ENCODE measurements at regions not wholly inside any gene's neighbourhood (a gene's known extent, or its start where the extent isn't known, plus 50 kb on each side); places are given as distances from the start of the nearest gene placed in this dataset.

GRCh38 chr16:65817066-65817465 is 549.4 kb upstream of the CDH5 start:
- no peak for TF ChIP-seq CTCF (IDR thresholded peaks at IDR 0.05)
- TF ChIP-seq POLR2A (IDR thresholded peaks at IDR 0.05): no peak

All from uterus (tissue), 2 donors.